Glutamatergic neuron (in vitro differentiated cells): ENCODE measurements at regions not wholly inside any gene's neighbourhood (a gene's known extent, or its start where the extent isn't known, plus 50 kb on each side); places are given as distances from the start of the nearest gene placed in this dataset.

Experiments used
- DNase-seq: peaks from one replicate; pipeline ENCODE4 v3.0.0; 2022
- H3K27ac Mint-ChIP-seq: one replicate; pipeline ENCODE4 v1.8.0; 2020; ENCODE audit warnings: mild to moderate bottlenecking, mixed read lengths, inconsistent platforms; ENCODE audit not compliant: unreplicated experiment
- H3K27me3 Mint-ChIP-seq: one replicate; pipeline ENCODE4 v1.8.0; 2020; ENCODE audit warnings: mild to moderate bottlenecking, moderate library complexity, mixed read lengths, inconsistent platforms; ENCODE audit not compliant: unreplicated experiment
- H3K36me3 Mint-ChIP-seq: one replicate; pipeline ENCODE4 v1.8.0; 2020; ENCODE audit warnings: mild to moderate bottlenecking, mixed read lengths, inconsistent platforms; ENCODE audit not compliant: unreplicated experiment
- H3K4me1 Mint-ChIP-seq: one replicate; pipeline ENCODE4 v1.8.0; 2020; ENCODE audit warnings: mild to moderate bottlenecking, low read depth, mixed read lengths, inconsistent platforms; ENCODE audit not compliant: unreplicated experiment
- H3K4me3 Mint-ChIP-seq: one replicate; pipeline ENCODE4 v1.8.0; 2020; ENCODE audit warnings: mild to moderate bottlenecking, mixed read lengths, inconsistent platforms; ENCODE audit not compliant: unreplicated experiment
- H3K9me3 Mint-ChIP-seq: one replicate; pipeline ENCODE4 v1.8.0; 2020; ENCODE audit warnings: mild to moderate bottlenecking, moderate library complexity, mixed read lengths, inconsistent platforms; ENCODE audit not compliant: unreplicated experiment
- CTCF ChIP-seq: fragments of 200-600 bp; sonication (generic); IDR thresholded peaks from one replicate; pipeline ENCODE4 v1.5.0; 2021; ENCODE audit not compliant: partially characterized antibody, unreplicated experiment

- Mint-ChIP-seq H3K27ac (no peak overlapping the region), H3K4me3 (no peak overlapping the region), H3K36me3 (no peaks in the 10 kb centered on the region), H3K27me3 (no peaks in the 10 kb centered on the region), H3K4me1 (no peaks in the 10 kb centered on the region), H3K9me3 (peaks cover 2% of the 10 kb centered on the region)
- no peak for TF ChIP-seq CTCF
- no peak for DNase-seq
These were observed 92.3 kb downstream of the GC start for GRCh38 chr4:71691416-71692073.

- no peak overlapping the region for H3K4me3 Mint-ChIP-seq
- no peaks in the 10 kb centered on the region for H3K4me1 Mint-ChIP-seq
- no peaks in the 10 kb centered on the region for H3K36me3 Mint-ChIP-seq
- H3K27me3 Mint-ChIP-seq = no peaks in the 10 kb centered on the region
- no peak overlapping the region for H3K27ac Mint-ChIP-seq
- no peak for DNase-seq
- no peak for TF ChIP-seq CTCF
- peaks cover 2% of the 10 kb centered on the region for H3K9me3 Mint-ChIP-seq
These were observed 94.1 kb downstream of the GC start for GRCh38 chr4:71689822-71690221.

- no peak overlapping the region for H3K27ac Mint-ChIP-seq
These were observed 96.8 kb downstream of the GC start for GRCh38 chr4:71687056-71687455.

GRCh38 chr4:71685975-71686374 lies 97.9 kb downstream of the GC start:
- Mint-ChIP-seq H3K4me1 (no peaks in the 10 kb centered on the region), H3K36me3 (no peaks in the 10 kb centered on the region), H3K9me3 (no peaks in the 10 kb centered on the region), H3K27me3 (no peaks in the 10 kb centered on the region), H3K27ac (no peak overlapping the region), H3K4me3 (no peak overlapping the region)
- no peak for DNase-seq
- no peak for TF ChIP-seq CTCF

More at GRCh38 chr4:71687056-71687455, 96.8 kb downstream of the GC start:
- no peak overlapping the region for H3K4me3 Mint-ChIP-seq
- no peaks in the 10 kb centered on the region for H3K9me3 Mint-ChIP-seq
- DNase-seq = no peak
- H3K36me3 Mint-ChIP-seq = no peaks in the 10 kb centered on the region
- no peaks in the 10 kb centered on the region for H3K27me3 Mint-ChIP-seq
- no peak for TF ChIP-seq CTCF
- no peaks in the 10 kb centered on the region for H3K4me1 Mint-ChIP-seq

GRCh38 chr4:71683309-71683708 lies 100.6 kb downstream of the GC start:
- Mint-ChIP-seq H3K36me3 (no peaks in the 10 kb centered on the region), H3K4me3 (no peak overlapping the region), H3K27me3 (no peaks in the 10 kb centered on the region), H3K27ac (no peak overlapping the region), H3K9me3 (no peaks in the 10 kb centered on the region), H3K4me1 (no peaks in the 10 kb centered on the region)
- no peak for DNase-seq
- TF ChIP-seq CTCF = no peak
